ENCODE measurements at regions not wholly inside any gene's neighbourhood (a gene's known extent, or its start where the extent isn't known, plus 50 kb on each side); places are given as distances from the start of the nearest gene placed in this dataset.

DNA sequence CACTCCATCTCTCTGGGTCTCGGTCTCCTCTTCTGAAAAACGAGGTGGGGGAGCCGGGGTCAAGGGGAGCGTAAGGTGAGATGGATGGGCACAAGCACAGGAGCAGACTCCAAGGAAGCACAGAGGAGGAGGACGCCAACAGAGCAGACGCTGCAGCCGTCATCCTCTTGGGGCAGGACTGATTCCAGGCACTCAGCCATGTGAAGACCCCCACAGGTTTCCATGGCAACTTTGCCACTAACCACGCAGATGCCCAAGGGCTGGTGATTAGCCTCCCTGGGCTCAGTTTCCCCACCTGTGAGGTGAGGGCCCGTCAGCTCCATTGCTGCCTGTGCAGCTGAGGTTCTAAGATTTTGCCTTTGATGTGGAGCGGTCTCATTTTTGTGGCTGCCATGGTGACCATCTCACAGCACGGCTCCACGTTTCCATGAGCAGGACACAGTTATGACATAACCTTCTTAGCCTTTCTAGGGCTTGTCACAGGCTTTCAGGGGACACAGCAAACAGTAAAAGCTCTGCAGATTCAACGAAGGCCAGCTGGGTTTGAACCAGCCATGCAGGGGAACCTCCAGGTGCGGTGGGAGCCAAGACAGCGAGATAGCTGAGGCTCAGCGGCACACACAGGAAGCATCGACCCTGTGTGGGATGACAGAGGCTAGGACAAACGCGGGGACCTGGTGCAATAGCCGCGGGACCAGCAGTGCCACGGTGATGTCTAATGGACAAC is 170.3 kb downstream of the NUP210 start:
- DNase-seq (ENCODE audit: low spot score) (no peak), ATAC-seq (no peak)

DNA sequence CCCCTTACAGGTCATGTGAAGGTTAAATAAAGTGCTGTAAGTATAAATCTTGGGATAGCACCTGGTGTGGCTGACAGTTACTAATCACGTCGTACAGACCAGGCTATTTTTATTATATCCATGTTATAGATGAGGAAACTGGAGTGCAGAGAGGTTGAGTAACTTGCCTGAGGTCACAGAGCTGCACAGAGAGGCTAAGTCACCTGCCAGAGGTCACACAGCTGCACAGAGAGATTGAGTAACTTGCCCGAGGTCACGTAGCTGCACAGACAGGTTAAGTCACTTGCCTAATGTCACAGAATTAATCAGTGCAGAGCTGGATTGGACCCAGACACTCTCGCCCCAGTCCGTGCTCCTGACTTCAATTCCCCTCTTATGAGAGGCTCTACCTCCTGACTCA is 171.5 kb downstream of the NUP210 start:
- ATAC-seq (no peak), DNase-seq (ENCODE audit: low spot score) (no peak)

DNA sequence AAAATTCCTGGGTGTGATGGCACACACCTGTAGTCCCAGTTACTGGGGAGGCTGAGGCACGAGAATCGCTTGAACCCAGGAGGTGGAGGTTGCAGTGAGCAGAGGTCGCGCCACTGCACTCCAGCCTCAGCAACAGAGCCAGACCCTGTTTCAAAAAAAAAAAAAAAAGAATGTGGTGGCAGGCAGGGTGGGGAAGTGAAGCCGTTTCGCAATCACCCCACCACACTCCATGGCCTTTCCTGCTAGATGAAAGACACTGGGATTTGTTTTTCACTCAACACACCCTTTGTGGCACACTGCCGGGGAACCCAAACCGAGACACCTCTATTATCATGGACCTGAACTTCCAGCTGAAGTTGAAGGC is 172.4 kb upstream of the IQSEC1 start:
- DNase-seq (ENCODE audit: low spot score): no peak
- ATAC-seq: no peak

DNA sequence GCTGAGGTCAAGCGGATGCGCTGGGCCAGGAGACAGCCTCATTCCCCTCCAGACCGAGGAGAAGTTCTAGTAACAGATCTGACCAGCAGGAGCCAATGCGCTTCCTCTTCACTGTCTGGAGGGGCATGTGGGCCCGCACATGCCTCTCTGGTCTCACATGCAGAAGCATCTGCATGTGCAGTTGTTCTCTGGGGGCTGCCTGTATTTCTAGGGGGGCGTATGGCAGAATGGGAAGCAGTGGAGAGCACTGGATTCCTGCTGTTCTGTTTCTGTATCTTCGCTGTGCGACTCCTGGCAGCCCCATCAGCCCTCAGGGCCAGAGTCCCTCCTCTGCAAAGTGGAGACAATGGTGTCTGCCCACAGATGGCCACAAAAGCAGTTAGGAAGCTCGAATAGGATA is 170.4 kb upstream of the IQSEC1 start:
- ATAC-seq (no peak), DNase-seq (ENCODE audit: low spot score) (no peak)

DNA sequence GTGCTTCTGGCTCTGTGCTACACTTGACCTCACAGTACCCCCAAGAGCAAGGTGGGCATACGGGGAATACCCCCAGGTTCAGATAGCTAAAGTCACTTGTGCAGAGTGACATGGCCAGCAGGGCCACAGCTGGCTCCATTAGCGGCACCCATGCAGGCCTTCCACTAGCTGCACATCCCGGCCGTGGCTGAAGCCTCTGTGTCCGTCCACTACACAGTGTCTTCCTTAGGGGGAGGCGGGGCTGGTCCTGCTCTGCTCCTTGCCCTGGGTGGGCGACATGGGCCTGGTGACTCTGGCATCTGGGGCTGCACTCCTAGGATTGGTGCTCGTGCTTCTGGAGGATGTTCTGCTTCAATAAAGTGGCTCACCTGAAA is 169.1 kb upstream of the IQSEC1 start:
- no peak for DNase-seq (ENCODE audit: low spot score)

DNA sequence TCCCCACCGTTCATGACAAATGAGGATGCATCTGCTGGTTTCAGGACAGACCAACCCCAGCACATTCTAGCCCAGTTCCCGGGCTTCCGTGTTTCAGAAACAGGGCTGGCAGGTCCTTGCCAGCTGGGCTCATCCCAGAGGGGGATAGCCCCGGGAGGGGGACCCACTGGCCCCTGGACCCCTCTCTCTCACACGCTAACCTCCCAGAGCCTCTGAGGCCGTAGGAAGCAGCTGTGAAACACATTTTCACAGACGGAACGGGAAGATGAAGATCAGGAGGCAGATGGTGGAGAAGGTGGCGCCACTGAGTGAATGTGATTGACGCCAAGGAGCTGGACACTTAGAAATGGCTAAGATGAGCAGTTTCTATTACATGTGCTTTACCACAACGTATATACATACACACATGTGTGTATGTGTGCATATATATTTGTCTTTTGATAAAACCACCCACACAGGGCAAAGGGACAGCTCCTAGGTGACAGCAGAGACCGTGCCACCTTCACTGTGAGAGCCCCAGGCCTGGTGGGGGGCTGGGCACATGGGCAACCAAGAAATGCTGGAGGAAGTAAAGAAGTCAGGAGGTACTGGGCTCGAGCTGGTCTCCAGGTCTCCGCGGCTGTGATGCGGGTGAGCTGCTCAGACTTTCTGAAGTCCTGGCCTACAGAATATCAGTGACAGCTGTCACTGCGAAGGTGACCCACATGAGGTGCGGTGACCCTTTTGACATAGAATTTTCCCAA is 168.6 kb upstream of the IQSEC1 start:
- DNase-seq (ENCODE audit: low spot score) (no peak), ATAC-seq (no peak)

More for the DNA sequence above, 169.1 kb upstream of the IQSEC1 start:
- no peak for ATAC-seq

DNA sequence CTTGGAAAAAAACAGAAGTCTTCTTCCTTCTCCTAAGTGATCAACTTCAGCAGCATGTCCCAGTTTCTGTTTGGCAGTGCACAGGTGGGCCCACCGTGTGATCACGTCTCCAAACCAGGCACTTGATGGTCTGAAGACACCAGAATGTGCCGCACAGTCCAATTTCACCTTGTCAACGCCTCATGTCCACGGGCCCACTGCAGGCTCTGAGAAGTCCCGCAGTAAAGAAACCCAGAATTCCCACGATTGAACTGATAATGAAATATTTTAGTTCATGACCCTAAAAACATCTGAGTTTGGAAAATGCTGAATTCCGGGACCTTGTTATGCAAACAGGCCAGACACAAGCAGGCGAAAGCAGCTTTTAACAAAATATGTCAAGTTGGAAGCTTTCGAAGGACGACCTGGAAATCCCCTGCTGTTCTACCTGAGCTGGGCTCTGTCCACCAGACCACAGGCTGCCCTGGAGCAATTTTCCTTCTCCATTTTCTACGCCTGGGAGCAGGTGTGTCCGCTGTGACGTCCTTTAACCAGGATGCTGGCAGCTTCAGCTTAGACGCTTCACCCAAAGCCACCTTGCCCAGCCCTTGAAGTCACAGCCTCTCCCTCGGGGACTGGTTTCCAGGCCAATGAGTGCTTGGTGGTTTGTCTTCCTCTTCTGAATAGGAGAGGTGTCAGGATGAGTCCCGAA is 167.8 kb upstream of the IQSEC1 start:
- ATAC-seq (no peak), DNase-seq (ENCODE audit: low spot score) (no peak)

DNA sequence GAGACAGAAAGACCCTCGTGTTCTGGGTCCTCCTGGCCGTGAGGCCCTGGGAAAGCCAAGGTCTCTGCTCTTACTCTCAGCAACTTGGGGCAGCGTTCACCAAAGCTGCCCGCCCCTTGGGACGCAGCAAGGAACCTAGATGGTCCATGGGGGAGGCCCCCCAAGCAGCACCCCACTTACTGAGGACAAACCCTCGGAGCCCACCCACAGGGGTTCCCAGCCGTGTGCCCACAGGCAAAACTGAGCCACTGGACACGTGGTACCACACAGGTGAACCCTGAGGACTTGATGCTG is 166.2 kb upstream of the IQSEC1 start:
- DNase-seq (ENCODE audit: low spot score) (no peak), ATAC-seq (no peak)

DNA sequence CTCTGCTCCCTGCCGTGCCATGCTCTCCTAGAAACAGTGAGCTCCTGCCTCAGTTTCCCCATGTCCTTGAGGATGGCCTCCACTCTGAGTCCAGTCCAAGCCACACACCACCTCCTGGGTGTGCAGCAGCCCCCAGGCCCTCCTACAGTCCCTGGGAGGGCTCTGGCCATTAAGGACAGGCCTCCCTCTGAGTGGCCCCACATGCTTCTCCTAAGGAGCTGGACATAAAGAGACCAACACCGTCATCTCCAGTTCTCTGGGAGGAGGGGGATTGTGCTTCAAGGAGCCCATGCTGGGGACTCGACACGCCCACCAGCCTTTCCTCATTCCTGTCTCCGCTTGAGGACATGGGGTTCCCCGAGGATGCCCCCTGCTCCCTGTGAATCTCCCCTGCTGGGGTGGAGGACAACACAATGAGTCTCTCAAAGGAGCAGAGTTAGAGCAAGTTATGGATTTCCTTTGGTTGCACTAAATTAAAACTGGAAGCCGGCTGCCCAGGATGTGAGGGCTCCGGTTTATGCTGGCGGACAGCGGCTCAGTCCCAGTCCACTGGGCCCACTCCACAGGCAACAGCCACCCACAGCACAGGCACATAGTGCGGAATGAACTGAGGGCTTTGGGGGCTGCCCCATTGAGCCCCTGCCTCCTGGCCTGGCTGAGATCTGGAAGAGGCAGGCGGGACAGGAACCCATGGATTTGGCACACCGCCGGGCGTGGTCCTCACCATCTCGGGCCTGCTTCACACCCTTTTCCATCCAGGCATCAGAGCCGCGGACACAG is 165.6 kb upstream of the IQSEC1 start:
- DNase-seq (ENCODE audit: low spot score) (no peak), ATAC-seq (no peak)

DNA sequence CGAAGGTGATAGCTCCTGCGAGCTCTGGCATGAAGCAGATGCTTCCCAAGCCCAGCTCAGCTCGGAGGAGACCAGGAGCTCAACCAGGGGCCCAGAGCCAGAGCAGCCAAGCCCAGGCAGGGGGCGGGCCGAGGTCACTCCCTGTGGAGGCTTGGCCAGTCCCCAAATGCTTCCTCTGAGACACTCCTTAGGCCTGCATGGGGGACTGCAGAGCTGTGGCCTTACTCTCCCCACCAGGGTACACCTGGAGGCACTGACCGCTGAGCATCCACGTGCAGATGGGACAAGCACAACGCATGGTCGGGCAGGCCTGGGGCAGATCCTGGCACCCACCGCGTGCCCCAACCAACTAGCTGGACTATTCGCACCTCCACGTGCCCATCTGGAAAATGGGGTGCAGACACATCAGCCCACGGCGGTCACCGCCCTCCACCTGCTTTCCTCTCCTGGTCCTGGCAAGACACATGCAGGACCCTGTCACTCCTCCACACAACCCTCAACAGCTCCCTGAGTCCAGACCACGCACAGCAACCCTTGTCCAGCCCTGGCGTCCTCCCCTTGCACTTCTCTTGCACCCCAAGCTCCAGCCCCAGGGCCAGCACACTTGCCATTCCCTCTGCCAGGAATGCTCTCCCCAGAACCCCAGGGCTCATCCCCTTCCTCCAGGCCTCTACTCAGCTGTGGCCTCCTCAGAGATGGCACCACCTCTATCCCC is 164.7 kb upstream of the IQSEC1 start:
- peak; percentile 33 for ATAC-seq
- DNase-seq (ENCODE audit: low spot score): no peak

DNA sequence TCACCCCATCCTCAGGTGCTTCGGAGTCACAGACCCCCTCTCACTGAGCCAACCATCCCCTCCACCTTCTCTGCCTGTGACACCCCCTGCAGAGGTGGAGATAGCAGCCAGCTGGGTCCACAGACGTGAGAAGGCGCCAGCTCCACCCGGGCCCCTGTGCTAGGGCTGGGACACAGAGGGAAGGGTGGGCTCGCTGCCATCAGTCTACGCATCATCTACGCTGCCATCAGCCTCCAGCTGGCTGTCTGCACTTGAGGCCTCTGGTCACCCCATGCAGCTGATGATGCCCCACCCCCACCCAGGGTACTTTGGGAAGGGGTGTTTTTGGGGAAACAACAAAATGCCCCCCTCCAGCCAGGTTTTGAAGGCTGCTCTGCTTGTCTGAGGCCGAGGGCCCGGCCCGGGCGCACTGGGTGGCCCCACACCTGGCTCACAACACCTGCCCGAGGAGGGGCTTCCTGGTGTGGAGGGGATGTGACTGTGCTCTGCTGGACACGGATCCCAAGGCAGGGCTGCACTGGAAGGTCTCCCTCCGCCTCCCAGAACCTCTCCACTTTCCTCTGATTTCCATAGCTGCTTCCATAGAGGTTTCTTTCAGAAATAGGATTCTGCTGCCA is 163.4 kb upstream of the IQSEC1 start:
- DNase-seq (ENCODE audit: low spot score): no peak
- no peak for ATAC-seq

DNA sequence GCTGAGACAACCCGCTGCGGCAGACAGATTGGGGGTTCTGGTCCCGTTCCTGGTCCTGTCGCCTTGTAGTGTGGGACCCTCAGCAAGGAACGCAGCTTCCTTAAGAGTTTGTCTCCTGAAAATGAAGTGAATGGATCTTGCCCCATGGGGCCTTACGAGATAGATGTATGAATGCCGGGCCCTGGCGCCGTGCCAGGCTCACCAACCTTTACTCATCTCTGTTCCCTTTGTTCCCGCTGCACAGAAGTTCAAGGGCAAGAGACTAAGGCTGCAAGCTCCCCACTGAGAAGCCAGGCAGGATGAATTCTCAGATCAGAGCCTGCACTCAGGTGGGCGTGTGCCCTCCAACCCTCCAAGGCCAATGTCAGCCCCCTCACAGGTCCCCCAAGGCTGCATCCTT is 162.7 kb upstream of the IQSEC1 start:
- DNase-seq (ENCODE audit: low spot score) (no peak), ATAC-seq (no peak)

DNA sequence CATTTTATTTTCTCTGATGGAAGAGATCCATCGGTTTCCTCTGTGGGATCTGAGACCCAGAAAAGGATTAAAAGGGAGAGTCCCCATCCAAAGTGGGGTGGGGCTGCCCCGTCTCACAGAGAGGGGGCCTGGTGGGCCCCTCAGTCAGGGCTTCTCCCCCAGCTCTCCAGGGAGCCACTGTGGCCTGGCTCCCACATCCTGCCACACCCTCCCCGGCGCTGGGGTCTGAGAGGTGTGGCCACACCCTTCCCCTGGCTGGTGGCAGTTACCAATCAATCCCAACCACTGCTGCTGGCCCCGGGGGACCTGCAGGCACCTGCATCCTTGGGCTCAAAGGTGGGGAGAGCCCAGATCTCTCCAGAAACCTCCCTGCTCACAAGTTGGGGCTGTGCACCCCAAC is 161.8 kb upstream of the IQSEC1 start:
- ATAC-seq: no peak

DNA sequence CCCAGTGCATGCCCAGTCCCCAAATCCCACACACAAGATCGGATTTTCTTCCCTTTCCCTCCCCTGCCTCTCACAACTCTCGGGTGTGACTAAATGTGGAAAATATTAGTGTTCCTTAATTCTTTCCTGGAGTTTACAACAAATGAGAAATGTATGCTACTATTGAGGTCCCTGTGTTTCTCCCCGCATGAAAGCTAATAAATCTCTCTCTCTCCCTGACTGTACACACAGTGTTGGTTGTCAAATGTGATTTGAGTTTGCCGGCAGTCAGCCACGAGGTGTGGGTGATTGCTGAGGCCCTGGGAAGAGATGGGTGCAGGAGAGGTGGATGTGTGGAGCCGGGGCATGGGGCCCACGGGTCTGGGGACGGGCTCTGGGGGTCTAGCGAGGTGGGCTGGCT is 161.4 kb upstream of the IQSEC1 start:
- DNase-seq (ENCODE audit: low spot score) (no peak), ATAC-seq (no peak)

More for the DNA sequence above, 161.8 kb upstream of the IQSEC1 start:
- DNase-seq (ENCODE audit: low spot score): no peak

DNA sequence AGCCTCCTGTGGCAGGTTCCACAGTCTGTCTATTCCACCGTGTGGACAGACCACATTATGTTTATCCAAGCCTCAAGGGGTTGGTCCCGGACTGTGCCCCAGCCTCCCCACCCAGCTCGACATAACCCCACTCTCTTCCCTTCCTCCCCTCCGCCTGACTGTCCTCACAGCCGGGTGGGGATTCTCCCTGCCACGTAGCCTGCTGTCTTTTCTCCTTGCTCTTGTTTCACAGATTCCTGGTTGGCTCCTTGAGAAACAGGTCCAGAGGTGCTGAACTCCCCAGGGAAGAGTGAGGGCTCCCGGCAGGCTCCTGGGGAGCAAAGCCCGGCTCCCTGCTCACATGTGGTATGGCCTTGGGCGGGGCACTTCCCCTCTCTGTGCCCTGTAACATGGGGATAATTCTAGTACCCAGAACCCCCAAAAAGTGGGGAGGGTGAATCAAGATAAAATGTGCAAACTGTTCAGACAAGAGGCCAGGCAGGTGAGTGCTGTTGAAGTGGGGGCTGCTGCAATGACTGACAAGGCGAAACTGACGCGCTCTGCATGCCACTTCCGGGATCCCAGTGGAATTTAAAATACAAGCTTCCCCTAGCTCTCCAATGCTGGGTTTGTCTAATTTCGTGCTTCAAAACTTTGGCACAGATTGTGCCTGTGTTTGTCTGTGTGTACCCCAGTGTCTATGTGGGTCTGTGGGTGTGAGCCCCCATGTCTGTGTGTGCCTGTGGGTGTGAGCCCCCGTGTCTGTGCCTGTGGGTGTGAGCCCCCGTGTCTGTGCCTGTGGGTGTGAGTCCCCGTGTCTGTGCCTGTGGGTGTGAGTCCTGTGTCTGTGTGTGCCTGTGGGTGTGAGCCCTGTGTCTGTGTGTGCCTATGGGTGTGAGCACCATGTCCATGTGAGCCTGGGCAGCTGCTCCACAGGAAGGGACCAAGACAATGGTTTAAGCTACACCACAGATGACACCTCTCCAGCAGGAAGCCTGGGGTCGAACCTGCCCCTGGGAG is 160.6 kb upstream of the IQSEC1 start:
- ATAC-seq: no peak
- no peak for DNase-seq (ENCODE audit: low spot score)

DNA sequence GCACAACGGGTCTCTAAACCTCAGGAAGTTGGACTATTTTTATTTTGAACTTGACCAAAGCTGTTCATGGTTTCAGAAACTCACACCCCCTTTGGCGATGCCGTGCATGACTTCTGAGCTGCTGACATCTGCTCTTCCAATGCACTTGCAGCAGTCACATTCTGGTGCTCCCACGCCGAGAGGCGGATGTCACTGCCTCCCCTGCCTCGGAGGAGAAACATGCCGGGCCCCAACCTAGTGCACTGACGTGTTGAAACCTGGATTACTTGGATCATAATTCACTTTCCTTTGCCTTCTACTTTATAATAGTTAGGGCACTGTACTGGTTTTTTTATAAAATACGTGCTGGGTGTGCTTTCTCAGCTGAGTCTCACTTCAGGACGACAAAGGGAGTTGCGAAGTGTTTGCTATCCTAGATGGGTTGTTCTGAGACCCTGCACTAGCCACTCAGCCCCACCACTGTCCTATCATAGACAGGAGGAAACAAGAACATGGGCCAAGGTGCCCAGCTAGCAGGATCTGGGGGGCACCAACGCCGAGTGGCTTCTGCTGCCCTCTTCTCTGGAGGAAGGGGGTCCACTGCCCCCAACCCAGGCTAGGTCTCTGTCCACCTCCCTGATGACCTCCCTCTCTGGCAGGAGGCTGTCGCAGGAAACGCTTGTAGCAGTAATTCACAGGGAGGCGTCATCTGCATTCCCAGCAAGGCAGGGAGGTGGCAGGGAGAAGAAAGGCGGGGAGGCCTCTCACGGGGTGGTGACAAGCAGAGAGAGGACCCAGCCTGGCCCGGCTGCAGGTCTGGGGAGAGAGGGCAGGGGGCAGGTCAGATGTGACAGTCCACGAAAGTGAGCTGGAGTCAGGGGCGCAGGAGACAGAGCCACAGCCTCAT is 158.8 kb upstream of the IQSEC1 start:
- DNase-seq (ENCODE audit: low spot score) (no peak), ATAC-seq (no peak)

DNA sequence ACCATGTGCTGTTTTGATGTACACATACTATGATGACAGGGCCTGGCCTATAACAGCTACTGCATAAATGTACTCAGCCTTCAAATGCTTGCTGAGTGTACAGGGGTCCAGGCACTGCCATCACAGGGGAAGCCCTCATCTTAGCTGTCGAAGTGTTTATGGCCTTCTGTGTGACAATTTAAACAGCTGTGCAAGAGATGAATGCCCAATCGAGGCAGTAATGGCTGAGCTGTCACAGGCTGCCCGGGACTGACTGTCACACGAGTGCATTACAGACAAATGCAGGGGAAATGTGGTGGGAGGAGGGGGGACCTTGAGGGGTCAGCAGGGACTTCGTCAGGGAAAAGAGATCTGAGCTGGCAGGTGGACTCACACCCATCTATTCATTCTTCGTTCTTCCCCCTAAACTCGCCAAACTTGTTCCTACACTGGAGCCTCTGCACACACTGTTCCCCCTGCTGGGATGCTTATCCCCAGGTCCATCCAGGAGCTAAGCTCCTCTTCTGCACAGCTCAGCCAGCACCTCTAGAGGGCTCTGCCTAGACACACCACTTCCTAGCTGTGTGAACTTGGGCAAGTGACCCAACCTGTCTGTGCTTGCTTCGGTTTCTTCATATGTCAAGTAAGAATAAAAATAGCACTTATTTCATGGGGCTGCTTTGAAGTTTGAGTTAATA is 156.2 kb upstream of the IQSEC1 start:
- no peak for DNase-seq (ENCODE audit: low spot score)
- peak; percentile 75 for ATAC-seq

DNA sequence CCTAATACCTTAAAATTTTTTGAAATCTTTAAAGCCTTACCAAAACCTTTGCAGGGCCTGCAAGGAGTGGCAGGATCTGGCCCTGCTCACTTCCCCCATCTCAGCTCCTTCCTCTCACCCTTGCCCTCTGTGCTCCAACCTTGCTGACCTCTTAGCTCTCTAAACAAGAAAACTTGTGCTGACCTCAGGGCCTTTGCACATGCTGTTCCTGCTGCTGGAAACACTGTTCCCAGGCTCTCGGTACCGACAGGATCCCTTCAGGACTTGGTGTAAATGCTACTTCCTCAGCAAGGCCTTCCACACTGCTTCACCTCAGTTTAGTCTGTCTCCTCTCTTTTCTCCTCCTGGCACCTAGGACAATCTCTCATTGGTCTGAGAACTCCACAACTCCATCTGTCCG is 155.4 kb upstream of the IQSEC1 start:
- no peak for ATAC-seq
- DNase-seq (ENCODE audit: low spot score): no peak

Measured in left lobe of liver (tissue), 2 donors.